Pancreas (tissue), 10 donors: ENCODE measurements at regions not wholly inside any gene's neighbourhood (a gene's known extent, or its start where the extent isn't known, plus 50 kb on each side); places are given as distances from the start of the nearest gene placed in this dataset.

ENCODE experiments used
- ATAC-seq, 4 donors: fragments of 200-7000 bp; cut with Tn5 transposase; one replicate each; pipeline versions ENCODE4 v1.8.0 to v1.9.1; 2020; ENCODE audit warnings: mild to moderate bottlenecking in 4 of 4, moderate library complexity in 4 of 4
- DNase-seq, 6 donors: peaks; one replicate each; pipeline ENCODE4 v3.0.0-alpha.2; 2020
- FAIRE-seq: peaks from 2 replicates; lab custom pipeline; 2012; peaks lifted over from hg19 to GRCh38; lab: Jason Lieb, UNC
- H3K27ac ChIP-seq, 4 donors: fragments of 200-600 bp; sonication (generic); 1 replicate in 3 of 4; 2 replicates in 1 of 4; pipeline versions ENCODE4 v1.5.0 to v1.8.0; 2020
- H3K27me3 ChIP-seq, 4 donors: fragments of 200-600 bp; one replicate each; pipeline ENCODE4 v1.8.0; 2021
- H3K36me3 ChIP-seq, 3 donors: fragments of 200-600 bp; sonication (generic) in 1 of 3; one replicate each; pipeline versions ENCODE4 v1.5.0 to v1.8.0; 2020 to 2021
- H3K4me1 ChIP-seq, 3 donors: fragments of 200-600 bp; one replicate each; pipeline ENCODE4 v1.8.0; 2021
- H3K4me3 ChIP-seq, 4 donors: fragments of 200-600 bp; sonication (generic) in 2 of 4; one replicate each; pipeline versions ENCODE4 v1.5.0 to v1.8.0; 2020 to 2021
- H3K9me3 ChIP-seq, 4 donors: fragments of 200-600 bp; one replicate each; pipeline ENCODE4 v1.8.0; 2021
- WGBS, 2 donors: extraction: QIAGEN DNeasy Blood & Tissue Kit; methylation state at CpG; one replicate each; pipeline ENCODE4 v1.1.7; 2013; 5-methylcytosine and 5-hydroxymethylcytosine counted together
- intact Hi-C, 3 donors: fragments of 100-400 bp; cut with DNase I; formaldehyde crosslinking; loops; one replicate each; pipeline versions ENCODE4 v1.11.1 to v1.14.2; 2022
- TF ChIP-seq, protein P1 (sequence below), 4 donors: fragments of 200-600 bp; sonication (generic) in 3 of 4; IDR thresholded peaks; one replicate each; pipeline versions ENCODE4 v1.5.0 to v1.8.0; 2021; ENCODE audit warnings: antibody characterized with exemption in 4 of 4
- donor health status: healthy with polysubstance abuse.
- donor health status: DM: no; HTN: no; CAD: no; lungs with moderate emphysema.
- donor health status: DM: no; HTN: no; CAD: no.
- donor health status: control.
- donor health status: control.
- donor health status: Bipolar disorder and iron deficiency.
- donor health status: DM: yes; HTN: yes; CAD: no.
- donor health status: DM: no; HTN: no; CAD: no.
- donor health status: DM: no; HTN: no; CAD: no.
- donor health status: DM: yes; HTN: yes; CAD: no.

DNA sequence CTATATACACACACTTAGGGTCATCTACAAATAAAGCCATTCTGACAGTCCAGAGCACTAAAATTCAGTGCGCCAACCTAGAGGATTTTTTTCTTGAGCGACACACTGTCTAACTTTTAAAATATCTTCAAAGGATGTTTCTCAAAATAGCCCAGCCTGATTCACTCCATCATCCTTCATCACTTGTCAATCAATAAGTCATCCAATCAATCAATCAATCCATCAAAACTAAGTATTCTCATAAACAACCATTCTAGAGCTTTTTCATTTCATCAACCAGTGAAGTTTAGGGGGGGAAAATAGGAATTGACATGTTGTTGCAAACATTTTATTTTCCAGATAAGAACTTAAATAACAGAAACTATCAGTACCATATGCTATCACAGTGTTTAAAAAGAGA lies 183.2 kb downstream of the HDGFL1 start:
- FAIRE-seq, result no peak

DNA sequence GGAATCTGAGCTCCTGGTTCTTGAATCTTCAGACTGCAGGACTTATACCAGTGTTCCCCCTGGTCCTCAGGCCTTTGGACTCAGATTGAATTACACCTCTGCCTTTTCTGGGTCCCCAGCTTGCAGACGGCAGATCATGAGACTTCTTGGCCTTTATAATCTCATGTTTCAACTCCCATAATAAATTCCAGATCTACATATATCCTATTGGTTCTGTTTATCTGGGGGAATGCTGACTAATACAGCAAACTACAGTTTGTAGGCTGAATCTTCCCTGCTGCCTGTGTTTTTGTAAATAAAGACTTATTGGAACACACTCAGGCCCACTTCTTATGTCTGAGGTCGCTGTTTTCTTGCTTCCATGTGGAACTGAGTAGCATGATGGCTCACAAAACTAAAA lies 184.7 kb downstream of the HDGFL1 start:
- ATAC-seq (no peak), DNase-seq (no peak), FAIRE-seq (no peak)
- WGBS, 2 donors, result 40 to 41% methylated on average over 2 of the region's 2 CpGs
- no peaks in the 10 kb centered on the region for H3K27me3 ChIP-seq
- H3K36me3 ChIP-seq, result no peaks in the 10 kb centered on the region
- H3K4me1 ChIP-seq, result no peaks in the 10 kb centered on the region
- TF ChIP-seq, protein P1, sequence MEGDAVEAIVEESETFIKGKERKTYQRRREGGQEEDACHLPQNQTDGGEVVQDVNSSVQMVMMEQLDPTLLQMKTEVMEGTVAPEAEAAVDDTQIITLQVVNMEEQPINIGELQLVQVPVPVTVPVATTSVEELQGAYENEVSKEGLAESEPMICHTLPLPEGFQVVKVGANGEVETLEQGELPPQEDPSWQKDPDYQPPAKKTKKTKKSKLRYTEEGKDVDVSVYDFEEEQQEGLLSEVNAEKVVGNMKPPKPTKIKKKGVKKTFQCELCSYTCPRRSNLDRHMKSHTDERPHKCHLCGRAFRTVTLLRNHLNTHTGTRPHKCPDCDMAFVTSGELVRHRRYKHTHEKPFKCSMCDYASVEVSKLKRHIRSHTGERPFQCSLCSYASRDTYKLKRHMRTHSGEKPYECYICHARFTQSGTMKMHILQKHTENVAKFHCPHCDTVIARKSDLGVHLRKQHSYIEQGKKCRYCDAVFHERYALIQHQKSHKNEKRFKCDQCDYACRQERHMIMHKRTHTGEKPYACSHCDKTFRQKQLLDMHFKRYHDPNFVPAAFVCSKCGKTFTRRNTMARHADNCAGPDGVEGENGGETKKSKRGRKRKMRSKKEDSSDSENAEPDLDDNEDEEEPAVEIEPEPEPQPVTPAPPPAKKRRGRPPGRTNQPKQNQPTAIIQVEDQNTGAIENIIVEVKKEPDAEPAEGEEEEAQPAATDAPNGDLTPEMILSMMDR (IDR thresholded peaks at IDR 0.05), result no peak
- no peaks in the 10 kb centered on the region for H3K9me3 ChIP-seq
- no peak overlapping the region for H3K27ac ChIP-seq
- H3K4me3 ChIP-seq, result no peak overlapping the region
- intact Hi-C loops, result no loop called here

More for the DNA sequence above, 183.2 kb downstream of the HDGFL1 start:
- Histone ChIP-seq H3K9me3 (no peaks in the 10 kb centered on the region), H3K27me3 (no peaks in the 10 kb centered on the region), H3K4me1 (no peaks in the 10 kb centered on the region), H3K36me3 (no peaks in the 10 kb centered on the region), H3K27ac (no peak overlapping the region), H3K4me3 (no peak overlapping the region)
- no peak for DNase-seq
- ATAC-seq, result no peak
- TF ChIP-seq, protein P1 (IDR thresholded peaks at IDR 0.05), result no peak
- intact Hi-C loops, result no loop called here
- WGBS, 2 donors, result 83 to 90% methylated on average over 2 of the region's 2 CpGs

DNA sequence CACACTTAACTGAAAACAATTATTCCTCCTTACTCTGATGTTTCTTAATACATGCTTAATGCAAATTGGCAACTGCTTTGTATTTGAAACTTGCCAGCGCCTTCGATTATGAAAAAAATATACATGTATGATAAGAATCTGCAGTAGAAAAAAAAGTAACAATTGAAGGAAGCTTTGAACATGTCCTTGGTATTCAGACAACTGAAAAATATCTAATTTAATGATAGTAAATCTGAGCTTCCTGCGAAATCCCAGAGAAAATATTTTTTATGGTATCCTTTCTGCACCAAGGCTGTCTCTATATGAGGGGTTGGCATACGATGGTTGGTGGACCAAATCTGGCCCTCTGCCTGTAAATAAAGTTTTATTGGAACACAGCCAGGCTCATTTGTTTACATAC lies 186.2 kb downstream of the HDGFL1 start:
- Histone ChIP-seq H3K4me3 (no peak overlapping the region), H3K36me3 (no peaks in the 10 kb centered on the region), H3K27ac (no peak overlapping the region), H3K4me1 (no peaks in the 10 kb centered on the region), H3K9me3 (no peaks in the 10 kb centered on the region), H3K27me3 (no peaks in the 10 kb centered on the region)
- TF ChIP-seq, protein P1 (IDR thresholded peaks at IDR 0.05), result no peak
- WGBS, 2 donors, result 72 to 75% methylated on average over 4 of the region's 4 CpGs
- no peak for FAIRE-seq
- DNase-seq, result no peak
- no peak for ATAC-seq
- intact Hi-C loops, result no loop called here

DNA sequence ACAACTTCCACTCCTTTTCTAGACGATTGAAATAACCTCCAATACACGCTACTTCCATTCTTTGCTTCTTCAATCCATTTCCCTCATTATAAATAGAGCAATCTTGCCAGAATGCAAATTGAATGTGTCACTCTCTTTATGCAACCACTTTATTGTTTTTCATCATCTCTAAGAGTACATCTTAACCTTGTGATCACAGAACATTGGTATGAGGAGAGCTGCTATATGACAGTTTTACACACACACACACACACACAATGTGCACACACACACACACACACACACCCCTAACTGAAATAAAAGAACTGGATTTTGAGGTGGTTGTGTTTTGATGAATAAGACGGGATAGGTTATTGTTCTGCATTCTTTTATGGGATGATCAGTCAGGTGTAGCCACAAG lies 187.0 kb downstream of the HDGFL1 start:
- 72% methylated on average over 3 of the region's 3 CpGs for WGBS, 2 donors
- ATAC-seq (no peak), FAIRE-seq (no peak), DNase-seq (no peak)
- Histone ChIP-seq H3K4me1 (no peaks in the 10 kb centered on the region), H3K27me3 (no peaks in the 10 kb centered on the region), H3K9me3 (no peaks in the 10 kb centered on the region), H3K4me3 (no peak overlapping the region), H3K36me3 (no peaks in the 10 kb centered on the region), H3K27ac (no peak overlapping the region)
- intact Hi-C loops, result no loop called here
- TF ChIP-seq, protein P1 (IDR thresholded peaks at IDR 0.05), result no peak

DNA sequence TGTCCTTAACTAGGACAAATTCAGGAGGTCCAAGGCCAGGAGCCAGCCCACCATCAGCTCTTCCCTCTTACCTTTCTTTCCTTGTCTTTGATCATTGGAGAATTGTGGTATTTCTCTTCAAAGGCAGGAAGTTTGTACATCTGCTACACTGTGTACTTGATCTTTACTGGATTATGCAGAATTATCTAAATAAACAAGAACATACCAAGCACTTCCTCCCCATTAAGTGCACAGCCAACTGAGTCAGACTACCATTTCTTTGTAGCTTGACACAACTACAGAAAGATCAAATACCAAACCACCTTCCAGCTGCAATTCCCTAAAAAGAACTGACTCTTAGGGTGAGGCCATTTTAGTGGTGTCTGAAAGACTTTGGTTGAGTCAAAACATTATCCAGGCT lies 195.1 kb downstream of the HDGFL1 start:
- Histone ChIP-seq H3K27ac (no peak overlapping the region), H3K36me3 (no peaks in the 10 kb centered on the region), H3K27me3 (no peaks in the 10 kb centered on the region), H3K9me3 (no peaks in the 10 kb centered on the region), H3K4me3 (no peak overlapping the region), H3K4me1 (no peaks in the 10 kb centered on the region)
- ATAC-seq, result no peak
- intact Hi-C loops, result no loop called here
- DNase-seq, result no peak
- no peak for FAIRE-seq
- TF ChIP-seq, protein P1 (IDR thresholded peaks at IDR 0.05), result no peak
